Stimulated activated CD4-positive, alpha-beta T cell treated with anti-CD3 and anti-CD28 coated beads, TNF-alpha, amount 100 ng/mL, for 24 hours (primary cell): ENCODE measurements at regions not wholly inside any gene's neighbourhood (a gene's known extent, or its start where the extent isn't known, plus 50 kb on each side); places are given as distances from the start of the nearest gene placed in this dataset.

ENCODE experiments used
- DNase-seq, 3 experiments: peaks; one replicate each; pipeline ENCODE4 v3.0.0-alpha.2; 2020; ENCODE audit warnings: low read depth in 3 of 3

- DNase-seq, result no peak
Measured at GRCh38 chr4:24287096-24287495, 297.3 kb downstream of the DHX15 start.

- no peak for DNase-seq
Measured at GRCh38 chr4:24285759-24286158, 298.6 kb downstream of the DHX15 start.

- DNase-seq, result no peak
Measured at GRCh38 chr4:24282446-24282845, 301.9 kb downstream of the DHX15 start.

- no peak for DNase-seq
Measured at GRCh38 chr4:24279911-24280375, 304.4 kb downstream of the DHX15 start.

- no peak for DNase-seq
Measured at GRCh38 chr4:24279469-24279868, 304.9 kb downstream of the DHX15 start.

GRCh38 chr4:24278693-24279092 lies 305.7 kb downstream of the DHX15 start:
- DNase-seq, result no peak

- no peak for DNase-seq
Measured at GRCh38 chr4:24274381-24274941, 309.9 kb downstream of the DHX15 start.

- no peak for DNase-seq
Measured at GRCh38 chr4:24273136-24273535, 311.2 kb downstream of the DHX15 start.

- no peak for DNase-seq
Measured at GRCh38 chr4:24266951-24267722, 317.2 kb downstream of the DHX15 start.

GRCh38 chr4:24265989-24266388 lies 318.4 kb downstream of the DHX15 start:
- DNase-seq, result no peak

GRCh38 chr4:24262616-24263015 lies 321.7 kb downstream of the DHX15 start:
- DNase-seq, result no peak

GRCh38 chr4:24262084-24262483 lies 322.3 kb downstream of the DHX15 start:
- DNase-seq, result no peak

- no peak for DNase-seq
Measured at GRCh38 chr4:24260923-24261564, 323.3 kb downstream of the DHX15 start.

- no peak for DNase-seq
Measured at GRCh38 chr4:24260133-24260715, 324.1 kb downstream of the DHX15 start.

GRCh38 chr4:24256547-24256946 lies 327.8 kb downstream of the DHX15 start:
- no peak for DNase-seq

GRCh38 chr4:24256066-24256465 lies 328.3 kb downstream of the DHX15 start:
- no peak for DNase-seq

GRCh38 chr4:24252121-24252520 lies 332.2 kb downstream of the DHX15 start:
- no peak for DNase-seq

- no peak for DNase-seq
Measured at GRCh38 chr4:24251589-24251988, 332.8 kb downstream of the DHX15 start.

- DNase-seq, result no peak
Measured at GRCh38 chr4:24249972-24250371, 334.4 kb downstream of the DHX15 start.

- DNase-seq, result no peak
Measured at GRCh38 chr4:24248674-24249630, 335.4 kb downstream of the DHX15 start.

- DNase-seq, result no peak
Measured at GRCh38 chr4:24245491-24245820, 338.9 kb downstream of the DHX15 start.
